Sigmoid colon (tissue), 3 donors: ENCODE measurements at regions not wholly inside any gene's neighbourhood (a gene's known extent, or its start where the extent isn't known, plus 50 kb on each side); places are given as distances from the start of the nearest gene placed in this dataset.

Experiments used
- CTCF ChIP-seq, 4 experiments: fragments of 450-650 bp in 3 of 4; fragments of 200-600 bp in 1 of 4; IDR thresholded peaks; one replicate each; pipeline ENCODE4 v1.5.1; 2016 to 2019; ENCODE audit warnings: antibody characterized with exemption in 4 of 4, mild to moderate bottlenecking in 3 of 4, moderate library complexity in 2 of 4
- POLR2A ChIP-seq, 2 donors: fragments of 450-650 bp; IDR thresholded peaks; one replicate each; pipeline ENCODE4 v1.6.1; 2016; ENCODE audit warnings: antibody characterized with exemption in 2 of 2, mild to moderate bottlenecking in 2 of 2, moderate library complexity in 2 of 2

GRCh38 chr19:23531231-23531790, 136.0 kb upstream of the ZNF91 start:
- TF ChIP-seq POLR2A (IDR thresholded peaks at IDR 0.05) (no peak), CTCF (IDR thresholded peaks at IDR 0.05) (no peak)
